Brain microvascular endothelial cell (primary cell): ENCODE measurements at regions not wholly inside any gene's neighbourhood (a gene's known extent, or its start where the extent isn't known, plus 50 kb on each side); places are given as distances from the start of the nearest gene placed in this dataset.

ENCODE experiments used
- DNase-seq: peaks from one replicate; pipeline ENCODE4 v3.0.0-alpha.2; 2020
- H3K27ac ChIP-seq: fragments of 250-450 bp; sonication (Bioruptor Pico); 2 replicates; pipeline ENCODE4 v1.5.1; 2020; ENCODE audit warnings: mild to moderate bottlenecking, moderate library complexity
- H3K27me3 ChIP-seq: fragments of 250-450 bp; sonication (Bioruptor Pico); replicated peaks from 2 replicates; pipeline ENCODE4 v1.5.1; 2020; ENCODE audit warnings: mild to moderate bottlenecking
- H3K36me3 ChIP-seq: fragments of 250-450 bp; sonication (Bioruptor Pico); replicated peaks from 2 replicates; pipeline ENCODE4 v1.5.1; 2020; ENCODE audit warnings: mild to moderate bottlenecking
- H3K4me3 ChIP-seq: 2 replicates; pipeline ENCODE4 v1.5.1; 2011; ENCODE audit warnings: low read depth, mild to moderate bottlenecking, control low read depth, low read length, moderate library complexity
- in situ Hi-C: cut with HindIII; loops from 2 replicates; pipeline ENCODE4 v1.10.0; 2017; ENCODE audit warnings: low sequenced_read_pairs, low pct_ligation_motif_present
- TF ChIP-seq, protein P1 (sequence below): IDR thresholded peaks from 2 replicates; pipeline ENCODE4 v1.5.1; 2011; ENCODE audit warnings: low read depth, mild to moderate bottlenecking, moderate library complexity, low read length, control low read depth, inconsistent platforms; ENCODE audit errors: missing control alignments

DNA sequence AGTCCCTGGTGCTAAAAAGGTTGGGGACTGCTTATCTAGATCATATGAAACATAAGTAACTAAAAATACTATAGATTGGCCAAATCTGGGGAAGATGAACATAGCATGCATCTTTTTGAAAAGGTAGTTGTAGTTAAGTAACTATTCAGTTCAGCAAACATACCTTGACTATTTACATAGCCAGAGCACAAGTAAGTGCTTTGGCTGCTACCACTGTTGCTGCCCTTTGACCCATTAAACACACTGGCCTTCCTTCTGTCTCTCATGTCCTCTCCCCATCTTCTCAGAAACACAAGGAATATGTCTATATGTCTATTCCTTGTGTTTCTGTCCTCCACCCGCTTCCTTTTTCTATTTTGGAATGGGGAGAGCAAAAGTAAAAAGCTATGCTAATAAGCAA lies 87.9 kb upstream of the SPRY1 start:
- no peak for DNase-seq
- Histone ChIP-seq H3K27ac (no peak overlapping the region), H3K27me3 (no peaks in the 10 kb centered on the region), H3K36me3 (no peaks in the 10 kb centered on the region), H3K4me3 (no peak overlapping the region)
- in situ Hi-C loops, result no loop called here
- TF ChIP-seq, protein P1, sequence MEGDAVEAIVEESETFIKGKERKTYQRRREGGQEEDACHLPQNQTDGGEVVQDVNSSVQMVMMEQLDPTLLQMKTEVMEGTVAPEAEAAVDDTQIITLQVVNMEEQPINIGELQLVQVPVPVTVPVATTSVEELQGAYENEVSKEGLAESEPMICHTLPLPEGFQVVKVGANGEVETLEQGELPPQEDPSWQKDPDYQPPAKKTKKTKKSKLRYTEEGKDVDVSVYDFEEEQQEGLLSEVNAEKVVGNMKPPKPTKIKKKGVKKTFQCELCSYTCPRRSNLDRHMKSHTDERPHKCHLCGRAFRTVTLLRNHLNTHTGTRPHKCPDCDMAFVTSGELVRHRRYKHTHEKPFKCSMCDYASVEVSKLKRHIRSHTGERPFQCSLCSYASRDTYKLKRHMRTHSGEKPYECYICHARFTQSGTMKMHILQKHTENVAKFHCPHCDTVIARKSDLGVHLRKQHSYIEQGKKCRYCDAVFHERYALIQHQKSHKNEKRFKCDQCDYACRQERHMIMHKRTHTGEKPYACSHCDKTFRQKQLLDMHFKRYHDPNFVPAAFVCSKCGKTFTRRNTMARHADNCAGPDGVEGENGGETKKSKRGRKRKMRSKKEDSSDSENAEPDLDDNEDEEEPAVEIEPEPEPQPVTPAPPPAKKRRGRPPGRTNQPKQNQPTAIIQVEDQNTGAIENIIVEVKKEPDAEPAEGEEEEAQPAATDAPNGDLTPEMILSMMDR, result no peak

DNA sequence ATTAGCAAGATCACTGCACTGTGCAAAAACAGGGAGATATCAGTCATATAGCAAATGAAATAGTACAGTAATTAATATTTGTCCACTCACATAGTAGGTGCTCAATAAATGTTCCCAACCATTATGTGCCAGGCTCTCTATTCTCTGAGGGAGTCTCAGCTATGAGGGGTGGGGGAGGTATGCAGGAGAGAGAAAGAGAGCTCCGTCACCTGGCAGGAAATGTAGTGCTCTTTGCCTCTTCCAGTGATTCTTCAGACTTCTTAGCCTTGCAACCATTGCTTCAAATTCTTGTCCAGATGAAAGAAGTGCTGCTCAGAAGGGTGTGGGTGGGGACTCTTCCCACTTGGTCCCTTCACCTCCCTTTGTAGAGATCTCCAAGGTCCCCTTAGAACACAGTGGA lies 84.5 kb upstream of the SPRY1 start:
- no peak overlapping the region for H3K27ac ChIP-seq
- in situ Hi-C loops, result no loop called here
- no peak for DNase-seq
- no peak overlapping the region for H3K4me3 ChIP-seq
- TF ChIP-seq, protein P1, result no peak
- no peaks in the 10 kb centered on the region for H3K27me3 ChIP-seq
- H3K36me3 ChIP-seq, result no peaks in the 10 kb centered on the region

DNA sequence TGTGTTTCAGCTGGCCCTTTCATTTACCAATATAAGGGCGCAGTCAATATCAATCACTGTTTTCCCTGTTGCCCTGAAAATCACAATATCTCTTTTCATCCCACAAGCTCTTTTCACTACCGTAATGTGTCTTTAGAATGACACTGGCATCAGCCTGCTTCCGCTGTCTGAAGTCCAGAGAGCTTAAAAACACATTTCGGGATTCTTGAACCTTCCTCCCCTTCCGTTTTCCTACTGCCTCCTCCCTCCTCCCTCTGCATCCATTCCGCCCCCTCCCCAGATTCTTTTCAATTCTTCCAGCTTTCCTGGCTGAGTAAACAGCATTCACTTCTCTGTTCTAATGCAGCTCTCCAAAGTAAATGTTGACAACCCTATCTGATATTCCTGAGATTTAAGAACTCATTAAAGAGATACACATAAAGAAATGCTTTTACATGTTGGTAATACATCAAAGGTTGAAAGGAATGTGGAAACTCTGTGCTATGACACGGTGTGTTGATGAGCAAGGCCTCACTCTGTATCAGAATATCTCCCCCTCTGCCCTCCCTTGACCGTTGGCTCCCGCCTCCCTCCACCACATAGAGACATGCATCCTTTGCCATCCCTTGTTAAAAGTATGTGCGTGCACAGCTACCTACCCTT lies 83.5 kb upstream of the SPRY1 start:
- DNase-seq, result no peak
- TF ChIP-seq, protein P1, result no peak

GRCh38 chr4:123315617-123316016 lies 81.0 kb upstream of the SPRY1 start:
- TF ChIP-seq, protein P1, result no peak

More for the DNA sequence above, 83.5 kb upstream of the SPRY1 start:
- Histone ChIP-seq H3K27ac (no peak overlapping the region), H3K27me3 (no peaks in the 10 kb centered on the region), H3K4me3 (no peak overlapping the region), H3K36me3 (no peaks in the 10 kb centered on the region)
- in situ Hi-C loops, result no loop called here

DNA sequence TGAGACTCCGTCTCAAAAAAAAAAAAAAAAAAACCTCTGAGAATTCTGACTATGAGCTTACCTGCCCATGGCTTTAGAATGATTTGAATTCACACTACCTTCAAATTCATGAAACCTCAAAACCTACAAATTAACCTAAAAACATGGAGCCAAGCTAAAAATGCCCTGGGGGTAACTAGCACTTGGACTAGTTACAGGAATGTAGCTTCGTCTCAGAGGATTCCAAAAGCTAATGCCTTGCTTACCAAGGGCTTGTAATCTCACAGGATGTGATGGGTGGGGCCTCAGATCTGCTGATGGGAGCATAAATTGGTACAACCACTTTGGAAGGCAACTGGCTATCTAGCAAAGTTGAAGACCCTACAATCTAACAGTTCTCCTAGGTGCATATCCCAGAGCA lies 79.4 kb upstream of the SPRY1 start:
- Histone ChIP-seq H3K4me3 (no peak overlapping the region), H3K27me3 (no peaks in the 10 kb centered on the region), H3K27ac (no peak overlapping the region)

More at GRCh38 chr4:123315617-123316016, 81.0 kb upstream of the SPRY1 start:
- no peaks in the 10 kb centered on the region for H3K27me3 ChIP-seq
- no peak overlapping the region for H3K27ac ChIP-seq
- DNase-seq, result no peak
- H3K4me3 ChIP-seq, result no peak overlapping the region
- no peaks in the 10 kb centered on the region for H3K36me3 ChIP-seq
- in situ Hi-C loops, result no loop called here

More for the DNA sequence above, 79.4 kb upstream of the SPRY1 start:
- no peak for DNase-seq
- H3K36me3 ChIP-seq, result no peaks in the 10 kb centered on the region
- in situ Hi-C loops, result no loop called here
- TF ChIP-seq, protein P1, result no peak
